Fibroblast of lung (primary cell): ENCODE measurements at regions not wholly inside any gene's neighbourhood (a gene's known extent, or its start where the extent isn't known, plus 50 kb on each side); places are given as distances from the start of the nearest gene placed in this dataset.

Experiments used
- CTCF ChIP-seq, 2 donors: IDR thresholded peaks in 1 of 2; conservative IDR thresholded peaks in 1 of 2; 1 replicate in 1 of 2; 2 replicates in 1 of 2; pipeline ENCODE4 v1.5.1; 2011 to 2012; ENCODE audit warnings: low read length in 2 of 2, control low read depth in 1 of 2, inconsistent platforms in 1 of 2, low read depth in 1 of 2, mild to moderate bottlenecking in 1 of 2
- EZH2 ChIP-seq: IDR thresholded peaks from 2 replicates; pipeline ENCODE4 v1.5.1; 2012; ENCODE audit warnings: low read length, control low read depth, mild to moderate bottlenecking; ENCODE audit errors: missing control alignments

- TF ChIP-seq CTCF (conservative IDR thresholded peaks at IDR 0.05 in 1 of 2, IDR thresholded peaks at IDR 0.05 in 1 of 2; ENCODE audit: low read depth in 1 of 2, low read length in 2 of 2) (no peak), EZH2 (no peak)
Observed at GRCh38 chr4:156420623-156421022, 467.0 kb upstream of the CTSO start.
